ENCODE measurements at regions not wholly inside any gene's neighbourhood (a gene's known extent, or its start where the extent isn't known, plus 50 kb on each side); places are given as distances from the start of the nearest gene placed in this dataset.

- DNase-seq (ENCODE audit: low spot score), result no peak
These were observed 142.8 kb downstream of the CD8B2 start for GRCh38 chr2:106629981-106630380.

GRCh38 chr2:106631281-106631680 is 144.1 kb downstream of the CD8B2 start:
- DNase-seq (ENCODE audit: low spot score), result no peak

- DNase-seq (ENCODE audit: low spot score), result no peak
These were observed 150.9 kb downstream of the CD8B2 start for GRCh38 chr2:106638043-106638442.

- no peak for DNase-seq (ENCODE audit: low spot score)
These were observed 151.4 kb downstream of the CD8B2 start for GRCh38 chr2:106638580-106638979.

- DNase-seq (ENCODE audit: low spot score), result no peak
These were observed 155.5 kb downstream of the CD8B2 start for GRCh38 chr2:106642679-106643078.

GRCh38 chr2:106644623-106645022 is 157.5 kb downstream of the CD8B2 start:
- DNase-seq (ENCODE audit: low spot score), result no peak

- DNase-seq (ENCODE audit: low spot score), result no peak
These were observed 159.4 kb downstream of the CD8B2 start for GRCh38 chr2:106646605-106647004.

GRCh38 chr2:106649306-106649705 is 162.1 kb downstream of the CD8B2 start:
- DNase-seq (ENCODE audit: low spot score), result no peak

GRCh38 chr2:106653465-106653864 is 166.3 kb downstream of the CD8B2 start:
- no peak for DNase-seq (ENCODE audit: low spot score)

- no peak for DNase-seq (ENCODE audit: low spot score)
These were observed 171.5 kb downstream of the CD8B2 start for GRCh38 chr2:106658616-106659015.

GRCh38 chr2:106664669-106665068 is 177.5 kb downstream of the CD8B2 start:
- no peak for DNase-seq (ENCODE audit: low spot score)

GRCh38 chr2:106667478-106668070 is 180.4 kb downstream of the CD8B2 start:
- DNase-seq (ENCODE audit: low spot score), result no peak

GRCh38 chr2:106685180-106685897 is 198.2 kb downstream of the CD8B2 start:
- no peak for DNase-seq (ENCODE audit: low spot score)

- no peak for DNase-seq (ENCODE audit: low spot score)
These were observed 199.2 kb downstream of the ST6GAL2 start for GRCh38 chr2:106686814-106687213.

GRCh38 chr2:106694964-106695470 is 190.9 kb downstream of the ST6GAL2 start:
- DNase-seq (ENCODE audit: low spot score), result no peak

- no peak for DNase-seq (ENCODE audit: low spot score)
These were observed 190.0 kb downstream of the ST6GAL2 start for GRCh38 chr2:106695919-106696318.

- DNase-seq (ENCODE audit: low spot score), result no peak
These were observed 185.4 kb downstream of the ST6GAL2 start for GRCh38 chr2:106700616-106701015.

- DNase-seq (ENCODE audit: low spot score), result no peak
These were observed 184.6 kb downstream of the ST6GAL2 start for GRCh38 chr2:106701203-106702022.

GRCh38 chr2:106703161-106703560 is 182.8 kb downstream of the ST6GAL2 start:
- DNase-seq (ENCODE audit: low spot score), result no peak

GRCh38 chr2:106704798-106705197 is 181.2 kb downstream of the ST6GAL2 start:
- no peak for DNase-seq (ENCODE audit: low spot score)

GRCh38 chr2:106705877-106706276 is 180.1 kb downstream of the ST6GAL2 start:
- DNase-seq (ENCODE audit: low spot score), result no peak

- no peak for DNase-seq (ENCODE audit: low spot score)
These were observed 179.7 kb downstream of the ST6GAL2 start for GRCh38 chr2:106706283-106706682.

GRCh38 chr2:106708209-106708608 is 177.8 kb downstream of the ST6GAL2 start:
- DNase-seq (ENCODE audit: low spot score), result no peak

Data from hematopoietic multipotent progenitor cell treated with erythropoietin and hydrocortisone succinate and interleukin-3 and kit ligand, for 15 days (in vitro differentiated cells).